Activated CD4-positive, alpha-beta T cell treated with anti-CD3 and anti-CD28 coated beads, Interleukin-2, amount 50 U/mL, for 48 hours (primary cell): ENCODE measurements at regions not wholly inside any gene's neighbourhood (a gene's known extent, or its start where the extent isn't known, plus 50 kb on each side); places are given as distances from the start of the nearest gene placed in this dataset.

ENCODE experiments used
- DNase-seq, 2 experiments: peaks; one replicate each; pipeline ENCODE4 v3.0.0-alpha.2; 2020

- no peak for DNase-seq
These were observed 272.9 kb downstream of the PPP1R2C start for GRCh38 chrX:42505016-42505415.

- DNase-seq = no peak
These were observed 278.3 kb downstream of the PPP1R2C start for GRCh38 chrX:42499620-42500019.

GRCh38 chrX:42497356-42497755 is 280.6 kb downstream of the PPP1R2C start:
- no peak for DNase-seq

- DNase-seq = no peak
These were observed 281.7 kb downstream of the PPP1R2C start for GRCh38 chrX:42496239-42496638.

GRCh38 chrX:42495139-42495538 is 282.8 kb downstream of the PPP1R2C start:
- DNase-seq = no peak

- no peak for DNase-seq
These were observed 286.6 kb downstream of the PPP1R2C start for GRCh38 chrX:42491137-42491907.

- DNase-seq = no peak
These were observed 287.9 kb downstream of the PPP1R2C start for GRCh38 chrX:42490111-42490510.

- DNase-seq = no peak
These were observed 292.4 kb downstream of the PPP1R2C start for GRCh38 chrX:42485601-42486000.

GRCh38 chrX:42484233-42484632 is 293.7 kb downstream of the PPP1R2C start:
- no peak for DNase-seq

- DNase-seq = no peak
These were observed 300.6 kb downstream of the PPP1R2C start for GRCh38 chrX:42477396-42477795.

GRCh38 chrX:42472727-42473126 is 305.2 kb downstream of the PPP1R2C start:
- DNase-seq = no peak

GRCh38 chrX:42466332-42467046 is 311.5 kb downstream of the PPP1R2C start:
- DNase-seq = no peak

- no peak for DNase-seq
These were observed 312.1 kb downstream of the PPP1R2C start for GRCh38 chrX:42465821-42466220.

- DNase-seq = no peak
These were observed 314.1 kb downstream of the PPP1R2C start for GRCh38 chrX:42463706-42464490.

- no peak for DNase-seq
These were observed 315.0 kb downstream of the PPP1R2C start for GRCh38 chrX:42462917-42463316.

- DNase-seq = no peak
These were observed 317.3 kb downstream of the PPP1R2C start for GRCh38 chrX:42460706-42461105.

- no peak for DNase-seq
These were observed 318.2 kb downstream of the PPP1R2C start for GRCh38 chrX:42459735-42460134.

- DNase-seq = no peak
These were observed 321.7 kb downstream of the PPP1R2C start for GRCh38 chrX:42456176-42456700.

- no peak for DNase-seq
These were observed 327.7 kb downstream of the PPP1R2C start for GRCh38 chrX:42450228-42450627.

- DNase-seq = no peak
These were observed 334.7 kb downstream of the PPP1R2C start for GRCh38 chrX:42443267-42443666.

- DNase-seq = no peak
These were observed 335.2 kb downstream of the PPP1R2C start for GRCh38 chrX:42442745-42443144.

- DNase-seq = no peak
These were observed 340.8 kb downstream of the PPP1R2C start for GRCh38 chrX:42437211-42437610.

GRCh38 chrX:42434458-42435166 is 343.4 kb downstream of the PPP1R2C start:
- DNase-seq = no peak
